GM18868 (cell line): ENCODE measurements at regions not wholly inside any gene's neighbourhood (a gene's known extent, or its start where the extent isn't known, plus 50 kb on each side); places are given as distances from the start of the nearest gene placed in this dataset.
"Not testable (repeated sequence)": the region's sequence is repeated elsewhere in the genome, so short reads cannot be mapped to it uniquely, and the experiment has no call there.

Source experiments
- ATAC-seq: cut with Tn5 transposase; IDR thresholded peaks from one replicate; pipeline ENCODE4 v1.9.1; 2021; ENCODE audit warnings: mild to moderate bottlenecking, moderate library complexity; ENCODE audit not compliant: unreplicated experiment

DNA sequence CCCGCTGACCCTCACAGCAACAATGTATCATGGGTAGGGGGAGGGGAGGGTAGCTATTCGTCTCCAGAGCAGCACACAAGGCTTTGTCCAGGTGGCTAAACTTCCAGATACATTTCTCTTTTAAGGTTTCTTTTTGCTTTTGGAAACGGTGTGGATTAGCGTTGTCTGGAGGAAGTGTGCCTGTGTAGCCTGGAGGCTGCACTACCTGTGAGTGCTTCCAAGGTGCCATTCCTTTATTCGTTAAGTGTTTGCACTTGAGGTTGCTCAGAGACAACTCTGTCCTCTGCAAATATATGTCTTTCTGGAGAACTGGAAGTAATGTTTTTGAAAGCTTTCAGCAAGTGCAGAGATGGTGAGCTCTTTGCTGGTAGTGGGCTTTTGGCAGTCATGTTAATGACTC is 53.1 kb downstream of the HSFY1 start:
- not testable (repeated sequence) for ATAC-seq

DNA sequence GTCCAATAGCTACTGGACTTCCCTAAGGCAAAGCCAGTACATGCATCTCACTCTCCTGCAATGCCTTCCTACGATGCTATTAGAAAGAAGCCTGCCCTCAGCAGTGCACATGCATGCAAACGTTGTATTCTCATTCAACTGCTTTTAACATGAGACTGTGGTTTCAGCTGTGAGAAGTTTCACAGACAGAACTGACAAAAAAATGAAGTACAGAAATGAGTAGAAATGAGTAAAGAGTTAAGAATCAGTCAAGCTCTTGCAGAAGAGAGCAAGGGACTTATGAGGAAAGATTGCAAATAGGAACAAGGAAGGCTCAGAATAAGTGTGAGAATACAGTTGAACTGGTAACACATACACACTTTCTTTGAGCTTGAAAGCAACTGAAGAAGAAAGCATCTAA is 54.8 kb downstream of the HSFY1 start:
- peak; percentile 88 for ATAC-seq

- not testable (repeated sequence) for ATAC-seq
Observed at GRCh38 chrY:18606251-18606650, 59.7 kb downstream of the HSFY1 start.

GRCh38 chrY:18608205-18608604 is 61.7 kb downstream of the HSFY1 start:
- ATAC-seq = not testable (repeated sequence)

GRCh38 chrY:18615809-18616208 is 69.3 kb downstream of the HSFY1 start:
- ATAC-seq = not testable (repeated sequence)

- not testable (repeated sequence) for ATAC-seq
Observed at GRCh38 chrY:18629805-18630516, 83.4 kb downstream of the HSFY1 start.

GRCh38 chrY:18630571-18630970 is 84.1 kb downstream of the HSFY1 start:
- not testable (repeated sequence) for ATAC-seq

- ATAC-seq = not testable (repeated sequence)
Observed at GRCh38 chrY:18631610-18632009, 85.1 kb downstream of the HSFY1 start.

DNA sequence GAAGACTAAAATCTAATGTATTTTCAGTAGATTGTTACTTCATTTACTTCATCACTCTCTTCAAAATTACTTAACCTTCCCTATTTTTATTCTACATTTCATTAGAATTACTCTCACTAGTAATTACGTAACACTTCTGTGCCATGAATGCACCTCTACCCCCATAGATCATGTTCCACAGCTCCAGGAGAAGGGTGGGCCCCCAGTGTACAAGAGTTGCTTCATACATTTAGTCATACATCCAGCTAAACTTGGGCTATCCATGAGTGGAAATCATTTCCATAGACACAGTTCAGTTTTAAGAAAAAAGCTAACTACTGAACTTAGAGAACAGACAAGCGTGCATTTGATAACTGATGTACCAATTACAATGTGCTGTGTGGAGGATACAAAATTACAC is 104.2 kb downstream of the HSFY1 start:
- no peak for ATAC-seq

GRCh38 chrY:18664559-18664958 is 109.0 kb downstream of the HSFY2 start:
- peak; percentile 95 for ATAC-seq

DNA sequence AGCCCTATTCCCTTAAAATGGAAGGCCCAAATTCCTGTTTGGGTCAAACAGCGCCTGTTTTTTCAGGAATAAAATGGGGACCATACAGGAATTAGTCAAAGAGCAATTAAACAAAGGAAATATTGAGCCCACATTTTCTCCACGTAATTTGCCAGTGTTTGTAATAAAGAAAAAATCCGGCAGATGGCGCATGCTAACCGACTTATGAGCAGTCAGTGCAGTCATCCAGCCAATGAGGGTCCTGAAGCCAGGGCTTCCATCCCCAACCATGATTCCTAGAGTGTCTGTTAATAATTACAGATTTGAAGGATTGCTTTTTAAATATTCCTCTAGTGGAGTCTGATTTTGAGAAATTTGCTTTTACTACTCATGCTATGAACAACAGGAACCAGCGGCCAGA is 103.7 kb downstream of the HSFY2 start:
- ATAC-seq = no peak

DNA sequence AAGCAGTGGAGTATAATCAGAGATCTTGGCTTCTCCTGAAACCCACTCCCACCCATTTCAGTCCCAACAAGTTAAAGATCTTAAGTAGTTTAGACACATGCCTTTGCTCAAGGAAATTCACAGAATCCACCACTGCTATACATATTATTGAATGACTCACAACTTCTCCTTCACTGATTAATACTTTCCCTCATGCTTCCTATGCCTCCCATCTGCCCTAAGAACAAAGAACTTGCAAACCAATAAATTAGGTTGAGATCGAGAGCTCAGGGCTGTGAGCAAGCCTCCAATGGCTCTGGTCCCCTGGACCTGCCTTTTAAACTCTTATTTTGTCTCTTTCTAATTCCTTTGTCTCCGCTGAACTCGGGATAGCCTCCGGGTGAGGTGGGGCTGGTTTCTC is 101.6 kb downstream of the HSFY2 start:
- ATAC-seq = no peak

DNA sequence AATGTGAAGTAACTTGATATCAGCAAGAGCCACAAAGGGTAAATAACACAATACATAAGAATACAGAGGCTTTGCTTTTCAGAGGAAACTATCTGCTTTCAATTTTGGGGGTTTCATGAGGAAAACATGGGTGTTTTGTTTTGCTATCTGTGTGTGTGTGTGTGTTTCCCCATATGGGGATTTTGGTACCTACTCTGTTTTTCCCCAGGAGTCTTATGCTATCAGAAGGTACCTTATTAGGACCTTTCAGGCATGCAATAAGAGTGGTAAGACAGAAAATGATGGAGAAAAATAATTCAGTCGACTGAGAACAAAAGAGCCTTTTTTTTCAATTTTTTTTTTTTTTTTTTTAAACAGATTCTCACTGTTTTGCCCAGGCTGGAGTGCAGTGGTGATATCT is 87.5 kb downstream of the HSFY2 start:
- ATAC-seq = peak; percentile 63

- peak; percentile 62 for ATAC-seq
Observed at GRCh38 chrY:18688362-18688761, 85.2 kb downstream of the HSFY2 start.

DNA sequence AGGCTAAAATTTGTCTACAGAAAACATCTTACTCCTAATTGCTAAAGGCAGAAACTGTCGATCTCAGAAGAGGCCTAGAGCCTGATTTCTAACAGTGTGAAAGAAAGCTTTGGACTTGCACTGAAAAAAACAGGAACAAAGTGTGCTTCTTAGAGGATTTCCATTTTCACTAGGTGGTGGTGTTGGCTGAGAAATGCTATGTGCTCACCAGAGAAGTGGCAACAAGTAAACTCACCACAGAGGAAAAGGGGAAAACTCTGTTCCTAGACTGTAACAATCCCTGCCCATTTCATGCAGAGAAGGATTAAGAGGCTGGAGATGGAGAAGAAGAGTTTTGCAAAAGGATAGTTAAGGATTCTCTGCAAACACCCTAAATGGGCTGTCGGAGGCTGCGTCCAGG is 84.1 kb downstream of the HSFY2 start:
- ATAC-seq = not testable (repeated sequence)

- ATAC-seq = not testable (repeated sequence)
Observed at GRCh38 chrY:18689890-18690593, 83.5 kb downstream of the HSFY2 start.

DNA sequence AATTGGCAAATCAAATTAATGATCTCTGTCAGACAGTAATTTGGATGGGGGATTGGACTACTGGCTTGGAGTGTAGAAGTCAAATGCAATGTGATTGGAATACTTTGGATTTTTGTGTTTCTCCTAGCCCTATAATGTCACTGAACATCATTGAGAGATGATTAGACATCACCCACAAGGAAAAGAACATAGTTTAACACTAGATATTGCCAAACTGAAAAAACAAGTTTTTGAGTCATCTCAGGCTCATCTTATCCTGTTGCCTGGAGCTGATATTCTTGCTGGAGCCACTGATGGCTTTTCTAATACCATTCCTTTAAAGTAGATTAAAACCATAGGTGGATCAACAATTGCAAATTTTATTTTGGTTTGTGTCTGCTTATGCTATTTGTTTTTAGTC is 76.7 kb downstream of the HSFY2 start:
- ATAC-seq = not testable (repeated sequence)

- not testable (repeated sequence) for ATAC-seq
Observed at GRCh38 chrY:18704198-18704597, 69.3 kb downstream of the HSFY2 start.

GRCh38 chrY:18711785-18712184 is 61.8 kb downstream of the HSFY2 start:
- ATAC-seq = not testable (repeated sequence)

DNA sequence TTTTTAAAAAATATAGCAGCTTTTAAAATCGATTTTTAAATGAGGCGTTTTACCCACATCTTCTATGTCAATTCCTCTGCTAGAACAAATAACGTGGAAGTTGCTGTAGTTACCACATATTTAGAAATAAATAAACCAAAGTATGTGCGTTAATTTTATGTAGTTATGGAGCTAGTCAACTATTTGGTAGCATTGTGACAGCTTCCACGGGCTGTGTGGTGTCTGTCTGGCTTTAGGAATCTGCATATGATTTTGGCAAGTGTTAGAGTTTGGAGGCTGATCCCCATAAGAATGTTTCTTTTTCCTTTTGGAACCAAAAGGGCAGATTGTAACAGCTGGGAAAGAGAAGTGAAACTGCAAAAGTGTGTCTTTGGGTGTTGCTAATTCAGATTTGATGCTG is 59.8 kb downstream of the HSFY2 start:
- ATAC-seq = peak; percentile 39

GRCh38 chrY:18718714-18719113 is 54.8 kb downstream of the HSFY2 start:
- peak; percentile 88 for ATAC-seq

GRCh38 chrY:18720395-18720794 is 53.1 kb downstream of the HSFY2 start:
- not testable (repeated sequence) for ATAC-seq
